ENCODE measurements at regions not wholly inside any gene's neighbourhood (a gene's known extent, or its start where the extent isn't known, plus 50 kb on each side); places are given as distances from the start of the nearest gene placed in this dataset.
"Not testable (repeated sequence)": the region's sequence is repeated elsewhere in the genome, so short reads cannot be mapped to it uniquely, and the experiment has no call there.

- H3K27ac ChIP-seq (ENCODE audit: insufficient read depth in 1 of 2, low read depth in 1 of 2, low read length in 2 of 2, poor library complexity in 1 of 2, severe bottlenecking in 2 of 2); H3K27me3 ChIP-seq (replicated peaks in 2 of 5; ENCODE audit: control insufficient read depth in 4 of 5, insufficient read depth in 5 of 5, low read length in 4 of 5); CTCF ChIA-PET; H3K4me1 ChIP-seq (ENCODE audit: control extremely low read depth in 1 of 4, control insufficient read depth in 4 of 4, insufficient read depth in 4 of 4, low read length in 3 of 4); H3K4me3 ChIP-seq (ENCODE audit: control insufficient read depth in 1 of 7, extremely low read depth in 1 of 7, insufficient read depth in 4 of 7, low read depth in 2 of 7, low read length in 6 of 7); H3K9me3 ChIP-seq (ENCODE audit: control extremely low read depth in 1 of 5, control insufficient read depth in 4 of 5, insufficient read depth in 2 of 5, low read depth in 1 of 5, low read length in 4 of 5); POLR2A ChIA-PET; H3K36me3 ChIP-seq (ENCODE audit: control insufficient read depth in 4 of 4, insufficient read depth in 4 of 4, low read length in 3 of 4): not testable (repeated sequence)
- DNase-seq, result peak in 2 of 3 donors; percentile 29 to 34
- no CpG with 5 or more reads among the region's 4 CpGs for WGBS (ENCODE audit: insufficient coverage)
Measured at GRCh38 chr18:14435460-14435859, 107.9 kb downstream of the POTEC start.

GRCh38 chr18:14432371-14432770 lies 111.0 kb downstream of the POTEC start:
- H3K4me3 ChIP-seq (ENCODE audit: control insufficient read depth in 1 of 7, extremely low read depth in 1 of 7, insufficient read depth in 4 of 7, low read depth in 2 of 7, low read length in 6 of 7); CTCF ChIA-PET; H3K27ac ChIP-seq (ENCODE audit: insufficient read depth in 1 of 2, low read depth in 1 of 2, low read length in 2 of 2, poor library complexity in 1 of 2, severe bottlenecking in 2 of 2); DNase-seq; H3K27me3 ChIP-seq (replicated peaks in 2 of 5; ENCODE audit: control insufficient read depth in 4 of 5, insufficient read depth in 5 of 5, low read length in 4 of 5); H3K4me1 ChIP-seq (ENCODE audit: control extremely low read depth in 1 of 4, control insufficient read depth in 4 of 4, insufficient read depth in 4 of 4, low read length in 3 of 4); H3K9me3 ChIP-seq (ENCODE audit: control extremely low read depth in 1 of 5, control insufficient read depth in 4 of 5, insufficient read depth in 2 of 5, low read depth in 1 of 5, low read length in 4 of 5); POLR2A ChIA-PET; H3K36me3 ChIP-seq (ENCODE audit: control insufficient read depth in 4 of 4, insufficient read depth in 4 of 4, low read length in 3 of 4): not testable (repeated sequence)
- WGBS (ENCODE audit: insufficient coverage), result 100% methylated on average over 1 of the region's 10 CpGs

GRCh38 chr18:14431031-14431521 lies 112.3 kb downstream of the POTEC start:
- H3K9me3 ChIP-seq (ENCODE audit: control extremely low read depth in 1 of 5, control insufficient read depth in 4 of 5, insufficient read depth in 2 of 5, low read depth in 1 of 5, low read length in 4 of 5); H3K36me3 ChIP-seq (ENCODE audit: control insufficient read depth in 4 of 4, insufficient read depth in 4 of 4, low read length in 3 of 4); CTCF ChIA-PET; POLR2A ChIA-PET; H3K4me1 ChIP-seq (ENCODE audit: control extremely low read depth in 1 of 4, control insufficient read depth in 4 of 4, insufficient read depth in 4 of 4, low read length in 3 of 4); H3K27ac ChIP-seq (ENCODE audit: insufficient read depth in 1 of 2, low read depth in 1 of 2, low read length in 2 of 2, poor library complexity in 1 of 2, severe bottlenecking in 2 of 2); H3K27me3 ChIP-seq (replicated peaks in 2 of 5; ENCODE audit: control insufficient read depth in 4 of 5, insufficient read depth in 5 of 5, low read length in 4 of 5): not testable (repeated sequence)
- 2% methylated on average over 31 of the region's 46 CpGs for WGBS (ENCODE audit: insufficient coverage)
- peak; percentile 34 to 68 (median 51) for DNase-seq
- H3K4me3 ChIP-seq (ENCODE audit: control insufficient read depth in 1 of 7, extremely low read depth in 1 of 7, insufficient read depth in 4 of 7, low read depth in 2 of 7, low read length in 6 of 7), result peak overlapping the region; percentile 33 to 77 (median 57)

GRCh38 chr18:14415806-14416205 lies 127.6 kb downstream of the POTEC start:
- POLR2A ChIA-PET; H3K36me3 ChIP-seq (ENCODE audit: control insufficient read depth in 4 of 4, insufficient read depth in 4 of 4, low read length in 3 of 4); CTCF ChIA-PET; H3K9me3 ChIP-seq (ENCODE audit: control extremely low read depth in 1 of 5, control insufficient read depth in 4 of 5, insufficient read depth in 2 of 5, low read depth in 1 of 5, low read length in 4 of 5); H3K4me1 ChIP-seq (ENCODE audit: control extremely low read depth in 1 of 4, control insufficient read depth in 4 of 4, insufficient read depth in 4 of 4, low read length in 3 of 4); H3K27ac ChIP-seq (ENCODE audit: insufficient read depth in 1 of 2, low read depth in 1 of 2, low read length in 2 of 2, poor library complexity in 1 of 2, severe bottlenecking in 2 of 2); H3K27me3 ChIP-seq (replicated peaks in 2 of 5; ENCODE audit: control insufficient read depth in 4 of 5, insufficient read depth in 5 of 5, low read length in 4 of 5): not testable (repeated sequence)
- DNase-seq, result peak; percentile 10 to 39 (median 39)
- H3K4me3 ChIP-seq (ENCODE audit: control insufficient read depth in 1 of 7, extremely low read depth in 1 of 7, insufficient read depth in 4 of 7, low read depth in 2 of 7, low read length in 6 of 7), result peak overlapping the region in 2 of 7 experiments; percentile 5 to 54
- WGBS (ENCODE audit: insufficient coverage), result 0% methylated on average over 1 of the region's 8 CpGs

GRCh38 chr18:14415399-14415798 lies 128.0 kb downstream of the POTEC start:
- WGBS (ENCODE audit: insufficient coverage), result 77% methylated on average over 3 of the region's 6 CpGs
- H3K27ac ChIP-seq (ENCODE audit: insufficient read depth in 1 of 2, low read depth in 1 of 2, low read length in 2 of 2, poor library complexity in 1 of 2, severe bottlenecking in 2 of 2); H3K9me3 ChIP-seq (ENCODE audit: control extremely low read depth in 1 of 5, control insufficient read depth in 4 of 5, insufficient read depth in 2 of 5, low read depth in 1 of 5, low read length in 4 of 5); H3K4me1 ChIP-seq (ENCODE audit: control extremely low read depth in 1 of 4, control insufficient read depth in 4 of 4, insufficient read depth in 4 of 4, low read length in 3 of 4); CTCF ChIA-PET; H3K36me3 ChIP-seq (ENCODE audit: control insufficient read depth in 4 of 4, insufficient read depth in 4 of 4, low read length in 3 of 4); H3K27me3 ChIP-seq (replicated peaks in 2 of 5; ENCODE audit: control insufficient read depth in 4 of 5, insufficient read depth in 5 of 5, low read length in 4 of 5); POLR2A ChIA-PET: not testable (repeated sequence)
- peak overlapping the region in 2 of 7 experiments; percentile 5 to 54 for H3K4me3 ChIP-seq (ENCODE audit: control insufficient read depth in 1 of 7, extremely low read depth in 1 of 7, insufficient read depth in 4 of 7, low read depth in 2 of 7, low read length in 6 of 7)
- peak in 1 of 3 donors; percentile 0 for DNase-seq

- DNase-seq; H3K4me1 ChIP-seq (ENCODE audit: control extremely low read depth in 1 of 4, control insufficient read depth in 4 of 4, insufficient read depth in 4 of 4, low read length in 3 of 4); CTCF ChIA-PET; H3K4me3 ChIP-seq (ENCODE audit: control insufficient read depth in 1 of 7, extremely low read depth in 1 of 7, insufficient read depth in 4 of 7, low read depth in 2 of 7, low read length in 6 of 7); H3K9me3 ChIP-seq (ENCODE audit: control extremely low read depth in 1 of 5, control insufficient read depth in 4 of 5, insufficient read depth in 2 of 5, low read depth in 1 of 5, low read length in 4 of 5); H3K27me3 ChIP-seq (replicated peaks in 2 of 5; ENCODE audit: control insufficient read depth in 4 of 5, insufficient read depth in 5 of 5, low read length in 4 of 5); H3K27ac ChIP-seq (ENCODE audit: insufficient read depth in 1 of 2, low read depth in 1 of 2, low read length in 2 of 2, poor library complexity in 1 of 2, severe bottlenecking in 2 of 2); H3K36me3 ChIP-seq (ENCODE audit: control insufficient read depth in 4 of 4, insufficient read depth in 4 of 4, low read length in 3 of 4); POLR2A ChIA-PET: not testable (repeated sequence)
- no CpG with 5 or more reads among the region's 3 CpGs for whole genome bisulfite sequencing (ENCODE audit: insufficient coverage)
Measured at GRCh38 chr18:14395533-14395932, 147.9 kb downstream of the POTEC start.

GRCh38 chr18:14393563-14394103 lies 149.8 kb downstream of the POTEC start:
- DNase-seq, result not testable (repeated sequence)

More at GRCh38 chr18:14393563-14394103, 149.8 kb downstream of the POTEC start:
- H3K27me3 ChIP-seq (replicated peaks in 2 of 5; ENCODE audit: control insufficient read depth in 4 of 5, insufficient read depth in 5 of 5, low read length in 4 of 5); POLR2A ChIA-PET; H3K36me3 ChIP-seq (ENCODE audit: control insufficient read depth in 4 of 4, insufficient read depth in 4 of 4, low read length in 3 of 4); H3K9me3 ChIP-seq (ENCODE audit: control extremely low read depth in 1 of 5, control insufficient read depth in 4 of 5, insufficient read depth in 2 of 5, low read depth in 1 of 5, low read length in 4 of 5); H3K4me3 ChIP-seq (ENCODE audit: control insufficient read depth in 1 of 7, extremely low read depth in 1 of 7, insufficient read depth in 4 of 7, low read depth in 2 of 7, low read length in 6 of 7); H3K27ac ChIP-seq (ENCODE audit: insufficient read depth in 1 of 2, low read depth in 1 of 2, low read length in 2 of 2, poor library complexity in 1 of 2, severe bottlenecking in 2 of 2); H3K4me1 ChIP-seq (ENCODE audit: control extremely low read depth in 1 of 4, control insufficient read depth in 4 of 4, insufficient read depth in 4 of 4, low read length in 3 of 4): not testable (repeated sequence)
- CTCF ChIA-PET, result interaction anchor here (1.5 kb wide), 1 partner anchor 215 kb away, joined by 3 read pairs; no protein-coding TSS in a partner anchor
- 94% methylated on average over 18 of the region's 50 CpGs for WGBS (ENCODE audit: insufficient coverage)
